ELF-1 (cell line): ENCODE measurements at regions not wholly inside any gene's neighbourhood (a gene's known extent, or its start where the extent isn't known, plus 50 kb on each side); places are given as distances from the start of the nearest gene placed in this dataset.

Source experiments
- DNase-seq: peaks from one replicate; pipeline ENCODE4 v3.0.0-alpha.2; 2016; ENCODE audit warnings: low read depth, low spot score

- DNase-seq: peak; percentile 15
Observed at GRCh38 chr5:104643320-104643719, 1080.7 kb upstream of the NUDT12 start.

DNA sequence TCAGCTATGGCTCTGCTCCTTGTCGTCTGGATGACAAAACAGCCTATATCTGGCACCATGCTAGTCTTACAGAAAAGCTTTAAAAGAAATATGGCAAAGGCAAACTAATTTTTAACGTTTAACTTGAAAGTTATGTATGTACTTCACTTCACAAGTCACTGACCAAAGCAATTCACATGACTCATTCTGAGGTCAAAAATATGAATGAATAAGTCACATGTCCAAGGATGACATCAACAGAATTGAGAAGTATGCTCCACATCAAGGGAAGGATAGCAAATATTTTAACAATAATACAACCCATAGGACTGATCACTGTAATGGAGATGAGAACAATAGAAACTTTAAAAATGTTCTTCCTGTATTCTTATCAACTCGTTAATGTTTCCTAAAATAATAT is 1072.6 kb upstream of the NUDT12 start:
- DNase-seq: no peak

DNA sequence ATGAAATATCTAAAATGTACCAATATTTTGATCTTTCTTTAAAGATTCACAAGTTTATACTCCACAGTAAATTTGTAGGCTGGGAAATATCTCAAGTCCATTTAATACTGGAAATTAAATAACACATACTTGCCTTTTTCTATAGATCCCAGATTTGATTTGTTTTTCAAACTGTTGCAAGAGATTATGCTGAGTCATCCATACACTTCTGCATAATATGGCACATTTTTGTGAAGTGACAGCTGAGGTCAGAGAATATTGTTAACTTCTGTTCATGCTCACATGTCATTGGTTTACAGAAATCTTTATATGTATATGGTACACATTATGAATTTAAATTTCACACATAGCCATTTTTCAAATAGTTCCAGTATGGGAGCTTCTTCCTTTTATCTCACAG is 1066.3 kb upstream of the NUDT12 start:
- DNase-seq: no peak

DNA sequence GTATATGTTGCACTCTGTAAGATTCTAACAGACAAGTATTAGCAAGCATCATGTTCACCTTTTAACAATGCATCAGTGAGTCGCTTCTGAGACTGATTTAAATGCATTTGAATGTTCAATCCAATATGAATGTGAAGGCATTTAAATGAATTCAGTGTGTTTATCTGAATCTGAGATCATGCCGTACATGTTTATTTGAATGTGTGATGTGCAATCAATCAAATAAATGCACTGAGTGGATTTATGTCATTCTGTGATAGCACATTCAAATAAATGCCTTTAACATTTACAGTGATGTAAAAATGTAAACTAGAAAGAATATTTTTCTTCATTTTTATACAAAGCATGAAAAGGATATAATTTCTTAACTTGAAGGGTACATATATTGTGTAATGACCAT is 1063.5 kb upstream of the NUDT12 start:
- DNase-seq: no peak

DNA sequence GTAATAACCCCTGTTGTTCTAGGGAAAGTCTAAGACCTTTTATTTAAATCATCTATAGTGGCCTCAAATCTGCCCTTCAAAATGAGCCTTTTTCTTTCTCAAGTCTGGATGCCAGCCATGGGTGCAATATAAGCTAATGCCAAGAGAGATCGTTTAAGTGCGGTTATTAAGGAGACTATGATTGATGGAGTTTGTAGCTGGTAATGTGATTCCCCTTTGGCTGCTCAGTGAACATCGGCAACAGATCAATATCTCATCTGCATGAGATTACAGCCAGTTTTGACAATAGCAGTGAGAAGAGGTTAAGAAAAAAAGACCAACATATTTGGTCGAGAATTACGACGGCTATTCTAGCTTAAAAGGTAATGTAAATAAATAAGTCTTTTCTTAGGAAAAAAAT is 1049.4 kb upstream of the NUDT12 start:
- DNase-seq: no peak

DNA sequence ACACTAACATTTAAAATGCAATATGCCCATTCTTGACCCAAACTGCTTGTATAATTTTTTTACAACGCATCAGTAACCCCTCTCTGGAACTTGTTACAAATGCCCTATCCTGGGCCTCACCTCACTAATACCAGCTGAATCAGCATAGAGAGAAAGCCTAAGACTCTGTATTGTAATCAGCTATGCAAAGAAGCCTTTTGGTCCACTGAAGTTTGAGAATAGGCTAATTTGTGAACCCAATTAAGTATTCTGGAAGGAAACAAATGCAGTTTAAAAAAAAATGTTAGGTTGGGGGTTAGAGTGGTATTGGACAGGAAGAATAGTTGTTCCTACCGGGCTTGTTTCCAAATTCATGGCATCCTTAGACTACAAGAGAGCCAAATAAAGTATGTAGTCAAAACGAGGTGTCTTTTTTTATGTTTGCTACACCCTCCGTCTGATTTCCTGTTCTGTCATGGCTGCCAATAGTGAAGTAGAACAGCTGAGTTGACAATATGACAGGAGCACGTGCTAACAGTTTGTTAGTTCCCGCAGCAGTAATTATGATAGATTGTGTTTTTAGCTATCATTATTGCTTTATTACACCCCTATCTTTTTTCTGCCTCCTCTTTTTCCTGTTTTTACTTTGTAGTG is 1048.7 kb upstream of the NUDT12 start:
- DNase-seq: no peak

DNA sequence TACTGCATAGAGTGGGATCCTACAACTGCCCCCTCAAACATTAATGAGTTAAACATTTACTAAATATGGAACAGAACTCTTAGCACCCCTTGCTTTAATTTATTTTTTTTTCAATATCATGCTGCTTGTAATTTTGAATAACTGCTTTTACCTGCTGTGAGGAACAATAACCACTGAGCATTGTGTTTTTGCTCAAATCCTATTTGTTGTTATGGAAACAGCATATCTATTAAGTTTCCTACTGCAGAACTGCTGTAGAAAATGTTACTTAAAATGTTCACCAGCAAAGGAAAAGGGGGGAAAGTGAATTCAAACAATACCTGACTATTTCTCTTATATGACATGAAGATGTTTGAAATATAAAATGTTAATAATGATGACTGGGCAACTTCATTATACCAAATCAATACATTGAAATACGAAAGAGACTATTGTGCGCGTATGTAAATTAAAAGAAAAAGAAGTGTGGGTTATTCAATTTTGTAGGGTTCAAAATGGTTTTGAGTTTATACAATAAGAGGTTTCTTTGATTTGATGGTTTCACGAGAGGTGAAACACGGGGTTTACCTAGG is 1043.8 kb upstream of the NUDT12 start:
- DNase-seq: no peak

DNA sequence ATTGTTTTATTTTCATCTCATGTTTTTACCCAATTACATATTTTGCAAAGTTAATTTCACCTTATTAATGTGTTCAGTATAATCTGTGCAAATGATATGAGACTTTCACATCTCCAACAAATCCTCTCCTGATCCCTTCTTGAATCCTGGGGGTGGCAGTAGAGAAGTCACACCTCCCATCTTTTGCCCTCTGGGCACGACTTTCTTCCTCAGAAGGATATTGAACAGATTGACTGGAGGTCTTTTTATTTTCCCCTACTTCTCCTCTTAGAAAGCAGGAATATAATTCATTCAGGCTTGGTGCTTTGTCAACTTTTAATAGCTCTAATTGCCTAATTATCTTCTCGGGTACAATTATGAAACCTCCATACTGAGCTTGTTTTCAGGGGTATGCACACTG is 1037.1 kb upstream of the NUDT12 start:
- DNase-seq: no peak

DNA sequence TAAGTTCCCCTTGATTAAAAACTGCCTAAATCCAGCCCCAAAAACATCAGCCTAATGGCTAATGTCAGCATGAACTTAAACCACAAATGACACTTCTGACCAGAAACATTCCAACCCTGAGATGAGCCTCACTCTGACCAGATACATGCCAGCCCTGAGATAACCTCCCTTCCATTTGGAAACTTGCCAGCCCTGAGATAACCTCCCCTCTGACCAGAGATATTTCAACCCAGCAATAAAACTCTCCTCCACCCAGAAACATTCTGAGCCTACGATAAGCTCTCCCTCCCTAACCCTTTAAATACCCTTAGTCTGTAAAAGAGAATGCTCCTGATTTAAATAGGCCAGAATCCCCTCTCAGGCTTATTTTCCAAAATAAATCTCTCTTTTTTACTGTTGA is 1035.7 kb upstream of the NUDT12 start:
- DNase-seq: peak; percentile 21

- no peak for DNase-seq
Observed at GRCh38 chr5:104594850-104595249, 1032.3 kb upstream of the NUDT12 start.

DNA sequence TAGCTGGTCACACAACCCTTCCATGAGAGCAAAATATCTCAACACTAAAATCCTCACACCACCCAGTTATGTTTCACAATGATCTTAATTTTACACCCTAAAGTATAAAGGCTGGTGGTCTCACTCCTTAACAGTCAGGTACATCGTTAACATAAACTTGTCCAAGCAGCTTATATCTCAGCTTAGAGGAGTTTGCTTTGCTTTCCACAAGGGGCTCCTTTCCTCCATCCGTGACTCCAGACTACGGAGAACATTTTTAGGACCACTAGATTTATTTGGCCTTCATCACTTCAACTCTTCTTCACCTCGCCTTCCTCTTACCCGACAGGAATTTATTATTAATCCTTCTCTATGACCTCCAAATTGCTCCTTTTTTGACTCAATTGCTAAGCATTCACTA is 1014.1 kb upstream of the NUDT12 start:
- DNase-seq: no peak

GRCh38 chr5:104573949-104574709 is 1011.5 kb upstream of the NUDT12 start:
- no peak for DNase-seq

DNA sequence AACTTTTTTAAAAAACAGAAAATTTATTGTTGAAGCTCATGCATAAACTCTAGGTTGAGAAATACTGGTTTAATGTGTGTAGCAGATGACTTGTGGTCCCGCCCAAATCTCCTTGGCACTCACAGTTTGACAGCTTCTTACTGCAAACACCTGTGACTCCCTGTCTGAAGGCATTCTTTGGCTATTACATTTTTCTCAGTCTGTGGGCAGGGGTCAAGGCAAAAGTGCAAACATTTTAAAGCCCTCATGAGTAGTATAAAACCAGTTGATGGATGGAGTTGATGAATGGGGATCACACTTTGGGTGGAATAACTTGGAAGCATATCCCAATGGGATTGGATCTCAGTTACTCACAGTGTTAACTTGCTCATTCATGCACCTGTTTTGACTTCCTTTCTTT is 1007.0 kb upstream of the NUDT12 start:
- DNase-seq: no peak

- no peak for DNase-seq
Observed at GRCh38 chr5:104564530-104564929, 1001.9 kb upstream of the NUDT12 start.

GRCh38 chr5:104556957-104557356 is 994.4 kb upstream of the NUDT12 start:
- DNase-seq: no peak

DNA sequence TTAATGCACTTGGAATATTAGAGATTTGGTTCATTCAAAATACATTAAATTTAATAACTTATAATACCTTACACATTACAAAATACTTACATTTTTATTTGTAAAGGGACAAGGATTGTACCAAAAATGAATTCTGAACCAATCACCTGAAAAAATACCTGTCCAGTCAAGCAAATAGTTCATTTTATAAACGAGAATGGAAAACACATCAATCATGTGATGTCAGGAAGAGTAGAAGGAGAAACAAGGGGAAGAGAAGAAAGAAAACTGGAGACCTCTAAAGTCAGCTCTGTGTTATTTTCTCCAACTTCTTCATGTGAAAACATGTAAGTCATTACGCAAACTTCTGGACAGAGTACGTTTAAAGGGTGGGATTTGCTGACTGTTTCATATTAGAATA is 989.0 kb upstream of the NUDT12 start:
- DNase-seq: no peak

GRCh38 chr5:104546871-104547270 is 984.3 kb upstream of the NUDT12 start:
- DNase-seq: peak; percentile 26

- DNase-seq: no peak
Observed at GRCh38 chr5:104541141-104541785, 978.7 kb upstream of the NUDT12 start.

DNA sequence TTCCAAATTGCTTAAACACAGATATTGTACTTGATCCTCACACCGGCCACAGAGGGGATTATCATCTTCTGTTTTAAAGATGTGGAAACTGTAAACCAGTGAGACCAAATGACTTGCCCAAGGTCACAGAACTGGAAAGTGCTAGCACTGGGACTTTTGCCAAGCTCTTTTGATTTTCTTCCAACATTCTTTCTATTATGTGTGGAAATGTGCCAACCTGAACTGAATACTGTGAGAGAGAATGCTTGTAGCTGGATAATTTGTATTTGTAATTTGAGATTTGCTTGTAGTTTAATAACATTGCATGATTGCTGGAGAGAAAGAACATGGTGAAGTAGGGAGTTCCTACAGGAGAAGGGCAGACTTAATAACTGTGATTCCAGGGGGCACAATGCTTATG is 977.9 kb upstream of the NUDT12 start:
- no peak for DNase-seq

DNA sequence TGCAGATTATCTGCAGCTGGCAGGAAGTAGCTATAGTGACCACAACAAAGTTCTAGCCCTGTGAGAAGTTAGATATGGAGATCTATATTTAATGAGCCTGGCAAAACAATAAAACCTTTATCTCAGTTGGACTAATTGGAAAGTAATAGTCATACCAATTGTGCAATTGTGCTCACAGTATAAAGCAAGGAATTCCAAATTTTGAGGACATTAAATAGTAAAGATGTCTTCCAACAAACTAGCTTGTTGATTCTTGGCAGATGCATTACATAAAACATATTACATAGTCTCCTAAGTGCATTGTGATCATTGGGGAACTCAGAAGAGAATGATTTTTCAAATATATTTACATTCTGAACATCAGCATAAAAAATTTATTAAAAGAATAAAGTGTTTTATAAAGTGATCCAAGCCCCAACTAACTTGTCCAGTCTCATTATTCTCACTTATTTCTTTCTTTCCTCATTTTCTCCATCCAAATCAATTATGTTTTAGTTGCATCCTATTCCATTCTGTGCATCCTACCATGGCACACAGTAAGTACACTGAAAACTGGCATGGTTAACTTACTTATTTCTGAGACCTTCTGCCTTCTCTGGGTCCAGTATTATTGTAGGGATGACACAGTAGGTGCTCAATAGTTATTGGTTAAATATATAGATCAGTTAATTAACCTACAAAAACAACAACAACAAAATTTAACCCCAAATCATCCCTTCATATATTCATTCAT is 977.2 kb upstream of the NUDT12 start:
- DNase-seq: no peak

DNA sequence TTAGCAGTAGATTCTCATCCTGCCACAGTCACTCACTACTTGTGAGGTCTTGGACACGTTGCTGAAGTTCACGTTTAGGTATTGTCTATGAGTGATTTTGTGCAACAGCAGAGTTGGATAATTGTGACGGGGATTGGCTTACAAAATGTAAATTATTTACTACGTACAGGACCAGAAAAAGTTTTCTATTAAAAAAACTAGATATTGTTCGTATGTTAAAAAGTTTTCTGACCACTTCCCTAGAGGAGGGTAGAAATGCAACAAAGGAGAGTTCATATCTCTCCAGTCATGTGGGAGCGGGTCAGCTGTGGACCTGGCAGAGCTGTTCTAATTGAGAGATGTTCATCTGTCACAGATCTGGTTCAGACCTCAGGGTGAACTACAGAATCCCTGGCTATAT is 976.1 kb upstream of the NUDT12 start:
- no peak for DNase-seq

DNA sequence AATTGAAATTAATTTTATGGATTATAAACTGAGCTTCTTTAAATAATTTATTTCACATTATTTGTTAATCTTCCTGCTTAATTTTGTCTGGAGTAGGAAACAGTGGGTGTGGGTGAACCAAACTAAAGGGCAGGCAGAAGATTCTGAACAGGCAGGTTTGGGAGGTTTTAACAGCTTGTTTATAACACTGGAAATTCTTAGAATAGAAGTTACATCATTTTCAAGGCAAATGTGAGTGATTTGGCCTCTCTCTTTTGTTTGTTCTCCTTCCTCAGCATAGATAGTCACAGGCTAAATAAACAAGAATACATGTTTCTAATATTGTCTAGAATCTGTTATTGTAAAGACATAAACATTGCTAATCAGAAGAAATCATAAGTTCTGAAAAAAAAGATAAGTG is 970.9 kb upstream of the NUDT12 start:
- DNase-seq: no peak
